ENCODE measurements at regions not wholly inside any gene's neighbourhood (a gene's known extent, or its start where the extent isn't known, plus 50 kb on each side); places are given as distances from the start of the nearest gene placed in this dataset.
"Not testable (repeated sequence)": the region's sequence is repeated elsewhere in the genome, so short reads cannot be mapped to it uniquely, and the experiment has no call there.

DNA sequence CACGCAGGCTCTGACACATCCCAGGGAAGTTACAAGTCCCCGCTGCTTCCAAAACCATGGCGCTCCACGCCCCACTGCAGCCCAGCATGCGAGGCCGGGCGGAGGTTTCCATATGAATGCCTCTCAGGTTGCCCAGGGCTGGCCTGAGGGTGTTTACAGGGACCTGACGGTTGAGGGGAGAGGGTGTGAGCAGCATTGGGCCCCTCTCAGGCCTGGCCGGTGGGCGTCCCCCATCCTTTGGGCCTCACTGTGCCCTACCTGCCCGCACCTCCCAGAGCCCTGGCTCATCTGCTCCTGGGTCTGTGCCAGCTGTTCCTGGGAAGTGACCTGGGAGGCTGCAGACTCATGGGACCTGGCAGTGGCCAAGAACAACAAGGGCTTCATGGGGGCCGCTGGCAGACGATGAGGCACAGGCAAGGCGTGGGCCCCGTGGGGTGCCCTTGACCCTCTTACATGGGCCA, 173.5 kb downstream of the C16orf95 start:
- no peak for DNase-seq

DNA sequence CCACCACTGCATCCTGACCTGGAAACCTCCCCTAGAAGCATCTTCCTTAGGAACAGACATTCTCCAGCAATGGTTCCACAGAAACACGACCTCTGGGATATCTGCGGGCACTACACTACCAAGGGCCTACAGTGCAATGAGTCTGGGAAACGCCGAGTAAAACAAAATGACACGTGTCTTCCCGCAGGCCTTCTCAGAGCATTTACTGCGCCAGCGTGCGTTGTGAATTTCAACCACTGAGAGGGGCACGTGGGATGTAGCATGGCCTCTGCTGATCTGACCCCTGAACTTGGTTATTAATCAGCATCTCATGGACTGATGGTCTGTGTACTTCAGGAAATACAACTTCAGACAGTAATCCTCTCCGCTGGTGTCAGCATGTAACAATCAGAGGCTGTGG, 173.0 kb downstream of the C16orf95 start:
- DNase-seq = no peak

DNA sequence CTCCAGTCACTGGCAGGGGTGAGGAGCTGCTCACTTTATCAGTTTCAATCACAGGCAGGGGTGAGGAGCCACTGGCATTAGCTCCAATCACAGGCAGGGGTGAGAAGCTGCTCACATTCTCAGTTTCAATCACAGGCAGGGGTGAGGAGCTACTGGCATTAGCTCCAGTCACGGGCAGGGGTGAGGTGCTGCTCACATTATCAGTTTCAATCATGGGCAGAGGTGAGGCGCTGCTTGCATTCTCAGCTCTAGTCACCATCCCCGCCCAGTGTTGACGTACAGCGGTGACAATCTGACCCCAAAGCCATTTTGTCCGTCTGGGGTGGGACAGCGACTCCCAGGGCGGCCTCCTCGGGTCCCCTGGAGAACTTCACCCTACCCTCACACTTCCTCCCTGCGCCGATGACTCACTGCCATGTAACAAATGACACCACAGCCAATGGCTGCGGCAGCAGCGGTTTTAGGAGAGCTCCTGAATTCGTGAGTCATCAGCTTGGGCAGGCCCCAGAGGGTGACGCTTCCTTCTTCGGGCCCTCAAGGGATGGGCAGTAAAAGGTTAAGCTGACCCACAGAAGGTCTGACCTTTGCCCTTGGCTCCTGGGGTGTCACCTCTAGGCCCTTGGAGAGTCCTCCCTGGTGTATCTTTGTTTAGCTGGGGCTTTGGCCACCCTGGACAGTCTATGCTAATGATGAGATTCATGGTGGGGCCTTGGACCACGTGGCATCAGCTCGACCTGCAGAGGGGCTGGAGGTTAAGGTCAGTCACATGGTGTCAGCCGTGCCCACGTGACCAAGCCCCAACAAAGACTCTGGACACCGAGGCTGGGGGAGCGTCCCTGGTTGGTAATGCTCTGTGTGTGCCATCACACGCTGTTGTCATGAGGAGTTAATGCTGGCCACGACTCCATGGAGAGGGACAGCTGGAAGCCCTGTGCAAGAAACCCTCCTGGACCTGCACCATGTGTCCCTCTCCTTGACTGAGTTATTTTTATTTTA, 171.7 kb downstream of the C16orf95 start:
- peak; percentile 37 for DNase-seq

DNA sequence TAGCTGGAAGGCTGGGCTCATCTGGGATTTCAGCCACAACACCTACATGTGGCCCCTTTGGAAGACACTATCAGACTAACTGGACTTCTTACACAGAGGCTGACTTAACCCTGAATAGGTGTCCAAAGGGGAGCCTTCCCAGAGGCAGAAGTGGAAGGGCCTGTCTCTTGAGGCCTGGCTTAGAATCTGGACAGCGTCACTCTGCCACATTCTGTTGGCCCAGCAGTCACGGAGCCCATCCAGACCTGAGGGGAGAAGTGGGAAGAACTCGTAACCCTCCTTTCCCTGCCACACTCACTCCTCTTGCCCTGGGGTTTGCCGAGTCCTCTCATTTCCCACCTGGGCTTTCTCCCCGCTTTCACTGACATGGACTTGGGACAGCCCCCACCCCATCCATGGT, 170.5 kb downstream of the C16orf95 start:
- no peak for DNase-seq

DNA sequence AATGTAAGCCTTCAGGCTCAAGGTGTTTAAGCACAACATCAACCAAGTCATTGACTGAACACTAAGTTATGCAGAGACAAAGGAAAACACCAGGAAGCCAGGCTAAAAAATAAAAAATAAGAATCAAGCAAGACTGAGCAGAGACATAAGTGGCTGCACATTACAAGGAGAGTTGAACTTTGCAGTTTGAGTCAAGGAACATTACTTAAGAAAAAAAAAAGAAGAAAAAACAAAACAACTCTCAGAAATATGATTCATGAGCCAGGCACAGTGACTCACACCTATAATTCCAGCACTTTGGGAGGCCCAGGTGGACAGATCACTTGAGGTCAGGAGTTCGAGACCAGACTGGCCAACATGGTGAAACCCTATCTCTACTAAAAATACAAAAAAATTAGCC, 168.1 kb downstream of the C16orf95 start:
- no peak for DNase-seq

DNA sequence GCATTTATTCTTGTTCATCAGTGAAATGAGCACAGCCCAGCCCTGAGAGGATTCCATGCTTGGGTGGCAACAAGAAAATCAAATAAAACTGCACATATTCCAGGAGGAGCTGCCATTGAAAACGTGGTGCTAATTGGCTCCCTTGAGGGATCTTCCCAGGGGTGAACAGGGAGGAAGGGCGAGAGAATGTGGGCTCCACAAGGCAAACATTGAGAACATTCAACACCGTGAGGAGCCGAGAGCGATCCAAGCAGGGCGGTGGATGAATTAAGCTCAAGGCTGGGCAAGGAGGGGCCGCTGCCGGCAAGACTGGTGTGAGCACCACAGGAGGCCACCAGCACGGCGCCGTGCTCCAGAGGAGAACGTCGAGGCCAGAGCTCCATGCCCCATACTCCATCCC, 166.9 kb downstream of the C16orf95 start:
- no peak for DNase-seq

DNA sequence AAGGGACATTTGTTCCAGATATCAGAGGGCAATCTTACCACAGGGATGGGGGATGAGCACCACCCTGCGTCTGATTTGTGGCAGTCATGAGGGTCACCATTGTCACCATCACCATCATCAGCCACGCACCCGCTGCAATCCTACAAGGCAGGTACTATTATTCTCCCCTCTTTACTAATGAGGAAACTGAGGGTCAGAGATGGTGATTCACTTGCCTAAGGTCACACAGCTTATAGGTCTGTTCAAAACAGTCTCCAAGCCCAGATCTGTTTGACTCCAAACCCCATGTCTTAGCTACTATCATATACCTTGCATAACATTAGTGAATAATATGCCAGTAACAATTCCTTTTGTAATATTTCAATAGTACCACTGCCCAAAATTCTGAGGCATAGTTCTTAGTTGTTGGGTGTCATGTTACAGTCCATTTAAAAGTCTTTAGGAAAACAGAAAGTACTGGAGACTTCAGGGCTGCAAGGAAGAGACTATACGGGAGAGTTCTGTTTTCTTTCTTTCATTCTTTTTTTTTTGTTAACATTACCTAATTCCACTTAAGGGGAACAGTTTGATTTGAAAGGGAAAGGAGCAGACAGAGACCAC, 166.4 kb downstream of the C16orf95 start:
- no peak for DNase-seq

DNA sequence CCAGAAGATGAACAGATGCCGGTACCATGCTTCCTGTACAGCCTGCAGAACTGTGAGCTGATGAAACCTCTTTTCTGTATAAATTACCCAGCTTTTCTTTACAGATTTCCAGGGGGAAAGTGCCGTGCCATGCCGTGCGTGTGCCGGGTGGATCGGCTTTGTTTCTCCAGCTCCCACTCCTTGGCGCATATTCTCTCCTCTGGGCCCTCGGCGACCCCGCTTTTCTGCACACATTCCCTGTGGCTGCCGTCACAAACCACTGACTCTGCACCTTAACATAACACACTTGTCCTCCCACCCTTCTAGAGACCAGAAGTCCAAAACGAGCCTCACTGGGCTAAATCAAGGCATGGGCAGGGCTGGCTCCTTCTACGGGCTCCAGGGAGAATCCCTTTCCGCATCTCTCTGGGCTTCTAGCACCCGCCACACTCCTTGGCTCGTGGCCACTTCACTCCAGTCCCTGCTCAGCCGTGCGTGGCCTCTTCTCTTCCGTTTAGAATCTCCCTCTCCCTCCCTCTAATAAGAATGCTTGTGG, 164.9 kb downstream of the C16orf95 start:
- no peak for DNase-seq

DNA sequence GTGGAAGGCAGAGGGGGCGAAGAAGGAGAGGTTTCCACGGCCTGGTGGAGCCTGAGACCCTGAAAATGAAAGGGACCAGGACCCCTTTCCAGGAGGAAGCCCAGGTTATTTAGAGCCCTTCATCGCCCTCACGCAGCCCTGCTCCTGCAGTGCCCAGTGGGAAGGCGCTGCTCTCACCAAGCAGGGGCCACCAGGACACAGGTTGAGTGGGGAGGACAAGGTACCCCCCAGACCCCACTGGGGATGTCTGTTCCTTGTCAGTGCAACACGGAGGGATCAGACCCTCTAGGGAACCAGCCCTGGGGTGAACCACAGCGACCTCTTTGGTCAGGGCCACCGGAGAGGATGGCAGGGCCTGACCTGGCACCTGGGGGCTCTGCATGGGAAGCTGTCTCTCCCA, 163.9 kb downstream of the C16orf95 start:
- DNase-seq = no peak

DNA sequence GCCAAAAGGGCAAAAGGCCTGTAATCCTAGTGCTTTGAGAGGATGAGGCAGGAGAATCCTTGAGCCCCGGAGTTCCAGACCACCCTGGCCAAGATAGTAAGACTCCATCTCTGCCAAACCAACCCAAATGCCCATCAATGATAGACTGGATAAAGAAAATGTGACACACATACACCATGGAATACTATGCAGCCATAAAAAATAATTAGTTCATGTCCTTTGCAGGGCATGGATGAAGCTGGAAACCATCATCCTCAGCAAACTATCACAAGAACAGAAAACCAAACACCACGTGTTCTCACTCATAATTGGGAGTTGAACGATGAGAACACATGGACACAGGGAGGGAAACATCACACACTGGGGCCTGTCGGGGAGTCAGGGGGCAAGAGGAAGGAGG, 161.9 kb downstream of the C16orf95 start:
- DNase-seq = not testable (repeated sequence)

DNA sequence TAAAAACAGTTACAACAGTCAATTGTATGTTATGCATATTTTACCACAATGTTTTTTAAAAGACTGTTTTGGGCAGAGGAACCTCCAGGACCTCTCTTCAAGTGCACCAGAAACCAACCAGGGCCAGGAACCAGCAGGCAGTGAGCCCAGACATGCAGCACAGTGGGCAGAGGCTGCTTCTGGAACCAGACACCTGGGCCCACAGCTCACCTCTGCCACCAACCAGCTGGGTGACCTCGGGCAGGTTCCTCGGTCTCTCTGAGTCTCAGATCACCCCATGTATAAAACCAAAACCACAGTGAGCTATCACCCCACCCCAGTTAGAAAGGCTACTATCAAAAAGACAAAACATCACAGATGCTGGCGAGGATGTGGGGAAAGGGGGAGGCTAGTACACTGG, 161.0 kb downstream of the C16orf95 start:
- no peak for DNase-seq

DNA sequence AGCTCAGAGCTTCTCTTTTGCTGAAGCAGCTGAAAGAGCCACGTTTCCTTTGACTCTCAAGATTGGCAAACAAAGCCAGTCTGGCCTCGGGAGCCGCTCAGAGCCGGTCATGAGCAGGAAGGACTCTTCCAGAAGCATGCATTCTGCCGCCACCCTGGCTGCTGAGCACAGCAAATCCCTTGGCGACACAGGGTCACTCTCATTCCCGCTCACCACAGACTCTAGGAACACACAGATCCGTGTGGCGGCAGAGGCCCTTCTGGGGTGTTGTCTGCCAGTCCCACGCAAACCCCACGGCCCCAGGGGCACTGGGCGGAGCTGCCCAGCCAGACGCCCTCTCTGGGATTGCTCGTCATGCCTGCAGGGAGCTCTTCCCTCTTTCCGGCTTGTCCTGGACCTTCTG, 157.0 kb downstream of the C16orf95 start:
- DNase-seq = no peak

DNA sequence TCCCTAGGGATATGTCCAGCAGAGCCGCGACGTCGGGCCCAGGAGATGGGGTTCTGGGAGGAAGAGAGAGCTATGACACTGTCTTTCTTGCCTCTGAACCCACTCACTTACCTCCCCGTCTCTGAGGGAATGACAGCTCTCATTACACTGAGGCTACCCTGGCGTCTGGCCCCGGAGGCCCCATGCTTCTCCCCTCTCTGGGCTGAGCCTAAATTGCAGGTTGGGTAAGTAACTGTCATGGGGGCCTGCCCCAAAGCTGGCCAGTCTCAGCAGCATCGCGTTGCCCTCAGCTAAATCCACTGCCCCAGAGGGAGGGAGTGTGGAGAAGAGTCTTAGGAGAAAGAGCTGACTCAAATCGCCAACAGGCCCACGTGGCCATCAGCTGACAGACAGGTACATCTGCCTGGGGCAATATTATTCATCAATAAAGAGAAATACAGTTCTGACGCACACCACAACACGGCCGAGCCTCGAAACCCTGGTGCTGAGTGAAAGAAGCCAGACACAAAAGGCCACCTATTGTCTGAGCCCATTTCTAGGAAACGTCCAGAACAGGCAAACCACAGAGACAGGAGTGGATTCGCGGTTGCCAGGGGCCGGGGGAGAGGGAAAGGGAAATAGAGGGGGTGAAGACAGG, 156.4 kb downstream of the C16orf95 start:
- DNase-seq = no peak

DNA sequence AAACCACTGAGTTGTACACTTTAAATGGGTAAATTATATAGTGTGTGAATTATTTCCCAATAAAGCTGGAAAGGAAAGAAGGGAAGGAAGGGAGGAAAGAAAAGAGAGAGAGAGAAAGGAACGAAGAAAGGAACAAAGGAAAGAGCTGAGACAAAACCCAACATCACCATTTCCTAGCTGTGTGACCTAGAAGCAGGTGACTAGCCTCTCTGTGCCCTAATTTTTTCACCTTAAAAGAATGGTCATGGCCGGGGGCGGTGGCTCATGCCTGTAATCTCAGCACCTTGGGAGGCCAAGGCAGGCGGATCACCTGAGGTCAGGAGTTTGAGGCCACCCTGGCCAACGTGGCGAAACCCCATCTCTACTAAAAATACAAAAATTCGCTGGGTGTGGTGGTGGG, 155.8 kb downstream of the C16orf95 start:
- not testable (repeated sequence) for DNase-seq

DNA sequence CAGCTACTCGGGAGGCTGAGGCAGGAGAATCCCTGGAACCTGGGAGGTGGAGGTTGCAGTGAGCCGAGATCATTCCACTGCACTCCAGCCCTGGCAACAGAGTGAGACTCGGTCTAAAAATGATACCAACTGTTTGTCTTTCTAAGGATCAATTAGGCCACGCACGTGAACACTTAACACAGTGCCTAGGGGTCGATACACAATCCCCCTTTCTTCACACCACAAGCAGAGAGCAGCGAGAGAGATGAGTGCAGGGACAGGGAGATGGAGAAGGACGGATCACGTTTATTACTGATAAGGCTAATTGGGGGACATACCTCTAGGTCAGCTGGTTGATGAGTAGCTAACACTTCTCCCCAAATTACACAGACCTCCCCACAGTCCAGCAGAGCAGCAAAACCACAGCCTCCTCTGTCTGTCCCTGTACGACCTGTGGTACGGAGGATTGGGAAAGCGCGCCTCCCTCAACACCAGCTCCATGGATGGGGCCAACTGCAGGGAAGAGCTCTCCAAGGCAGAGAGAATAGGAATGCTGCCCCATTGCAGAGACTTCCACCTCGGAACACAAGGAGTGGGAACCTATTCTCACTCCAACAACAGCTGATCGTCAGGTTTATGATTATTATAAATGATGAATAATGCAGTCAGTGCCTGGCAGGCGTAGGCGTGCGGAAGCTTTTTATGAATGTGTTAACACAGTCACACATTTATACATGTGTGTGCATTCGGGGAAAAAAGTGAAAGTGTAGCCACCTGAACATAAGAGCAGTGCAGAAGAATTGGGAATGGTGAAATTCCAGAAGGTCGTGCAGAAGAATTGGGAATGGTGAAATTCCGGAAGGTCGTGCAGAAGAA, 155.1 kb downstream of the C16orf95 start:
- no peak for DNase-seq

DNA sequence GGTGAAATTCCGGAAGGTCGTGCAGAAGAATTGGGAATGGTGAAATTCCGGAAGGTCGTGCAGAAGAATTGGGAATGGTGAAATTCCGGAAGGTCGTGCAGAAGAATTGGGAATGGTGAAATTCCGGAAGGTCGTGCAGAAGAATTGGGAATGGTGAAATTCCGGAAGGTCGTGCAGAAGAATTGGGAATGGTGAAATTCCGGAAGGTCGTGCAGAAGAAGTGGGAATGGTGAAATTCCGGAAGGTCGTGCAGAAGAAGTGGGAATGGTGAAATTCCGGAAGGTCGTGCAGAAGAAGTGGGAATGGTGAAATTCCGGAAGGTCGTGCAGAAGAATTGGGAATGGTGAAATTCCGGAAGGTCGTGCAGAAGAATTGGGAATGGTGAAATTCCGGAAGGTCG, 154.4 kb downstream of the C16orf95 start:
- DNase-seq = not testable (repeated sequence)

DNA sequence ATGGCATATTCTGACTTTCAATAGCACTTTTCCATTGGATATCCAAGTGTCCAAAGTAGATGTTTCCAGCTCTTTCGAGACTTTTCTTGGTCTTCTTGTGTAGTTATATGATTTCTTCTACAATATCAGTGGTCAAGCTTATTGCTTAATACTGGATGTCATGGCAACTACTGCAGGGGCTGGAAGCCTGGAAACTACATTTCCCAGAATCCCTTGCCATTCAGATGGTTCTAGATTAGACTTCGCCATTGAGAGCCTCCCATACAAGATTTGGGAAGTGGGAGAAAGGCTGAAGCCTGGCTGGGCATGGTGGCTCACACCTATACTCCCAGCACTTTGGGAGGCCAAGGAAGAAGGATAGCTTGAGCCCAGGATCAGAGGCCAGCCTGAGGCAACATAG, 153.6 kb downstream of the C16orf95 start:
- peak; percentile 2 for DNase-seq

DNA sequence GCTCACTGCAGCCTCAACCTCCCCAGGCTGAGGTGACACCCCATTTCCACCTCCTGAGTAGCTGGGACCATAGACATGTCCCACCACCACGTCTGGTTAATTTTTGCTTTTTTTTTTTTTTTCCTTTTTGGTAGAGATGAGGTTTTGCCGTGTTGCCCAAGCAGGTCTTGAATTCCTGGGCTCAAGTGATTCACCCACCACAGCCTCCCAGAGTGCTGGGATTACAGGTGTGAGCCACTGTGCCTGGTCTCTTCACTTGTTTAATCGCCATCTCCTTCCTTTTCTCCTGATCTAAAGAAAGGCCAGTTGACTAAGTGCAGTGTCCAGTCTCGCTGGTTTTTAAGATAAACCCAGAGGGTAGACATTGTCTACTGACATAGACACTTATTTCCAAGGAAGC, 152.0 kb downstream of the C16orf95 start:
- DNase-seq = no peak

DNA sequence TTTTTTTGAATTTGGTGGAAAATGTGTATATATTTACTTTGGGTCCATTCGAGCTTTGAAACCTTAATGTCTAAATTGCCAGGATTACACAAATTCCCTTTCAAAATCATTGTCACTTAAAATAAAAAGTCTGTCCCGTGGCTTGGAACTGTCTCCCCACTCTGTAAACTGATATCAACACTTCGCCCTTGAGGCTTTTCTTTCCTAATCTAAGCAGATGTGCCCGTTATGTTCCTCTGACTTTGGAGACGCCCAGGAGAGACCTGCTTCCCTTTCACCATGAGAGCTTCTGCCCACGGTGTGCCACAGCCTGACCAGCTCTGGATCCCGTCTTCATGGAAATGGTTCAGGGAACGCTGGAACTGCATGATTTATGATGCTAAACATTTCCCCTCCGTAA, 151.3 kb downstream of the C16orf95 start:
- DNase-seq = no peak

DNA sequence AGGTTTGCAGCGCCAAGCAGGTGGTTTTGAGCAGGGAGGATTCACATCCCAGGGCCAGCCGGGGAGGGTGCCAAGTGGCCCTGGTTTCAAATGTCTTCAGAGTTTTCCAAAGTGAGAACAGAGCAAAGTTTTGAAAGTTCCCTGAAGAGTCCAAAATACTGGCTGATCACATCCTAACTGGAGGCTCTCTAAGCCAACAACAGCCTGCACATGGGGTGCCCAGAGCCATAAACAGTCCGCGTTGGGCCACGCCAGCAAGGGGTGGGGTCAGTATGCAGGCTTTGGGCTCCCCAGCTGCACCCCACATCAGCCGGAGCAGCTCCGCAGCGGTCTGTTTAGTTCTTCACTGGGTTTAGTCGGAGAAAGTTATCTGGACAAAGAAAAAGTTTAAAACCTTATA, 150.9 kb downstream of the C16orf95 start:
- no peak for DNase-seq

DNA sequence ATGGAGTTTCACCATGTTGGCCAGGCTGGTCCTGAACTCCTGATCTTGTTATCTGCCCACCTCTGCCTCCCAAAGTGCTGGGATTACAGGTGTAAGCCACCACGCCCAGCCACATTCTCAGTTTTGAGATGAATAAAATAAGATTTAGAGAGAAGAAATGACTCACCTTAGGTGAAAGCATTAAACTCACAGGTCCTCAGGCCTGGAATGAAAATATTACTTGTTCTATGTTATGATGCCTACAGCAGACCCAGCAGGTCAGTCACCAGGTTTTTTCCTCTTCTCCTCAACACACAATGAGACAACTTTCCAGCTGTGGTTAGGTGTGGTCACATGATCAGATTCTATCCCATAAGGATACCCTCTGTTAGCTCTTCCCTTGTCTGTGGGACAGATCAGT, 150.3 kb downstream of the C16orf95 start:
- no peak for DNase-seq

DNA sequence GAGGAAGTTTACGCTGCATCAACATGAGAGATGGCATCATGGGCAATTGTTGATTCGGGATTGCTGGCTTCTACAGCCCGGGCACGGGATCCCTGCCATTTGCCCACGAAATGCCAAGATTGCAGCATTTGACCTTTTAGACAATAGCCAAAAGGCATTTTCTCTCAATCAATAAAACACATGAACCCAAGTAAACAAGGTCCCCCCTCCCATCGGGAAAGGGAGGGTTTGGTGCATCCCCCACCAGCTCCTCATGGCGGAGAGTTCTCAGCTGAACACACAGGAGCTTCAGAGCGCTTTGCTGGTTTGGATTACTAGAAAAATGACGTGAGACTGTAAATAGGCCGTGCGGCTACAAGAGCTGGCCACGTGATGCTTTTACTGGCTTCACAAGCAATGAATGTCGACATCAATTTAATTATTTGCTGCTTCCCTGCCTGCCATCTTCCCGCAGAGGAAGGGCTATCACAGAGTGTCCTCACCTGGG, 147.6 kb downstream of the C16orf95 start:
- DNase-seq = no peak
